SJCRH30 (cell line): ENCODE measurements at regions not wholly inside any gene's neighbourhood (a gene's known extent, or its start where the extent isn't known, plus 50 kb on each side); places are given as distances from the start of the nearest gene placed in this dataset.
"Not testable (repeated sequence)": the region's sequence is repeated elsewhere in the genome, so short reads cannot be mapped to it uniquely, and the experiment has no call there.

Experiments used
- DNase-seq, 2 experiments: peaks; one replicate each; pipeline ENCODE4 v3.0.0-alpha.2; 2015 to 2020
- H3K27ac ChIP-seq: fragments of 250-450 bp; sonication (Bioruptor Pico); 2 replicates; pipeline ENCODE4 v1.5.1; 2020; ENCODE audit warnings: mild to moderate bottlenecking, moderate library complexity
- H3K27me3 ChIP-seq: fragments of 250-450 bp; sonication (Bioruptor Pico); 2 replicates; pipeline ENCODE4 v1.5.1; 2020; ENCODE audit warnings: mild to moderate bottlenecking, moderate library complexity
- H3K36me3 ChIP-seq: fragments of 250-450 bp; sonication (Bioruptor Pico); 2 replicates; pipeline ENCODE4 v1.5.1; 2020; ENCODE audit warnings: mild to moderate bottlenecking, moderate library complexity
- H3K4me1 ChIP-seq: fragments of 250-450 bp; sonication (Bioruptor Pico); 2 replicates; pipeline ENCODE4 v1.5.1; 2020; ENCODE audit warnings: mild to moderate bottlenecking, moderate library complexity
- H3K4me3 ChIP-seq: fragments of 250-450 bp; sonication (Bioruptor Pico); 2 replicates; pipeline ENCODE4 v1.5.1; 2020; ENCODE audit warnings: mild to moderate bottlenecking, moderate library complexity
- H3K9me3 ChIP-seq: fragments of 250-450 bp; sonication (Bioruptor Pico); replicated peaks from 2 replicates; pipeline ENCODE4 v1.5.1; 2020; ENCODE audit warnings: mild to moderate bottlenecking, moderate library complexity

DNA sequence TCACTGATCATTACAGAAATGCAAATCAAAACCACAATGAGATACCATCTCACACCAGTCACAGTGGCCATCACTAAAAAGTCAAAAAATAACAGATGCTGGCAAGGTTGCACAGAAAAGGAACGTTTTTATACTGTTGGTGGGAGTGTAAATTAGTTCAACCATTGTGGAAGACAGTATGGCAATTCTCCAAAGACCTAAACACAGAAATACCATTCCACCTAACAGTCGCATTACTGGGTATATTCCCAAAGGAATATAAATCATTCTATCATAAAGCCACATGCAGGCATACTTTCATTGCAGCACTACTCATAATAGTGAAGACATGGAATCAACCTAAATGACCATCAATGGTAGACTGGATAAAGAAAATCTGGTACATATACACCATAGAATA, 83.2 kb upstream of the ARID5B start:
- H3K27ac ChIP-seq, H3K4me1 ChIP-seq, H3K9me3 ChIP-seq, H3K4me3 ChIP-seq, H3K36me3 ChIP-seq, DNase-seq, H3K27me3 ChIP-seq: not testable (repeated sequence)

DNA sequence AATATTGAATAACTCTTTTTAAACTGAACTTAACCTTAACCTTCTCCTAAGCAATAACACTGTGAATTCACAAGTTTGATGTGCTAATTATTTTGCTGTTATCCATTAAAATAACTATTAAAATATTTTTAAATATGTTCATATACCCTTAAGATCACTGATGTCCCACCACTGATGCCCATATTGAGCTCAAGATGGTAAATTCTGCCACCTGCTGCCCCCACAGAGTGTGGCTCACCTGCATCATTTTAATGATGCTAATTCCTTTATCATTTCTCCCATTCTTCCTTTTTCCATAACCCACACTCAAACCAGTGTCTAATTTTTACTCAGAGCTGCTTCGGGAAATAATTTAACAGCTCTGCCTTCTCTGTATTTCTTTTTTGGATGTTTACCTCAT, 82.3 kb upstream of the ARID5B start:
- Histone ChIP-seq H3K9me3 (no peaks in the 10 kb centered on the region), H3K27ac (no peak overlapping the region), H3K4me3 (no peak overlapping the region), H3K27me3 (no peaks in the 10 kb centered on the region), H3K36me3 (no peaks in the 10 kb centered on the region), H3K4me1 (peaks cover 5% of the 10 kb centered on the region; the same call in 1 of the 2 replicates)
- no peak for DNase-seq

DNA sequence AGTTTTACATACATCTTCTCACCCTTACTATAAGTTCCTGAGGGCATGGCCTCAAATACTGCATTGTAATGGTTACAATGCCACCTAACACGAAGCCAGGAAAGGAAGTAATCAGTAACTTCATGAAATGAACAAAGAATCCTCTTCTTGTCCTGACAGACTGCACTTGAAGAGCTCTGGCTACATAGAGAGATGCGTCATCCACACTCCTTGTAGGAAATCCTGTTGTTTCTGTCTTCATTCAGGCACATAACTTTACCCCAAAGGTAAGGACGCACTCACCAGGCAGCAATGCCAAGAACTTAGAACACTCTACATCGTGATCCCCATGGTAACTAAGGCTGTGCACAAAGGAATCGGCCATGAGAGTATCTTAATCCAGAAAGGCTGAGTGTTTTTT, 80.3 kb upstream of the ARID5B start:
- no peaks in the 10 kb centered on the region for H3K27me3 ChIP-seq
- DNase-seq: no peak
- H3K9me3 ChIP-seq: no peaks in the 10 kb centered on the region
- no peak overlapping the region for H3K4me3 ChIP-seq
- H3K27ac ChIP-seq: no peak overlapping the region
- H3K36me3 ChIP-seq: no peaks in the 10 kb centered on the region
- peaks cover 5% of the 10 kb centered on the region; the same call in 1 of the 2 replicates for H3K4me1 ChIP-seq

DNA sequence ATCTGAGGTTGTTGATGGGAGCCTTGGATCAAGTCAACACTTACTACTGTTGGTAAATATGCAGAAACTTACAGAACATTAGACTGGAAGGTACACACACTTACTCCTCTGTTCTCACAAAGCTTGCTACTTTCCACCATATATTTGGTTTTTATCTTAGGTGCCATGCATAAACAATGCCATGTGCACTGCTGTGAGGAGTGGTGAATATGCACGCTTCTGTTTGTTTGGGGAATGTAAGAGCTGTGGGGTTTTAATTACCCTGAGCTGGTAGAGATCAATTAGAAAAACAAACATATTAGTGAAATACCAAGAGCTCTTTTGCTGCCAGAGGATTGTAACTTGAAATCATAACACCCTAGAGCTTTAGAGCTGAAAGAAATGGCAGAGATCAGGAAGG, 79.8 kb upstream of the ARID5B start:
- Histone ChIP-seq H3K4me3 (no peak overlapping the region), H3K4me1 (peaks cover 5% of the 10 kb centered on the region; the same call in 1 of the 2 replicates), H3K9me3 (no peaks in the 10 kb centered on the region), H3K27me3 (no peaks in the 10 kb centered on the region), H3K36me3 (no peaks in the 10 kb centered on the region), H3K27ac (no peak overlapping the region)
- no peak for DNase-seq

DNA sequence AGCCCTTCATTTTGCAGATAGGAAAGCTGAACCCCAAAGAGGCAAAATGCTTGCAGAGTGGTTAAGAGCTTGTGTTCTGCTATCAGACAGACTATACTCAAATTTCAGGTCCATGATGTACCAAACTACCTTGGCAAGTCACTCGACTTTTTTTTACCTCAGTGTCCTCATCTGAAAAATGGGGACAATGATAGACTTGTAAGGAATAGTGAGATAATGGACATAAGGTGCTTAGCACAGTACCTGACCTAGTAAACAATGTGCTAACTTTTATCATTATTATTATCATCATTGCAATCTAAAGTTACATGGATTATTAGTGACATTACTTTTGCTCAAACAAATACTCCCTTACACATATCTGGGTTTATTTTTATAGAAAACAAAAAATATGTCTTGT, 79.4 kb upstream of the ARID5B start:
- Histone ChIP-seq H3K4me1 (peaks cover 5% of the 10 kb centered on the region; the same call in 1 of the 2 replicates), H3K4me3 (no peak overlapping the region), H3K9me3 (no peaks in the 10 kb centered on the region), H3K27me3 (no peaks in the 10 kb centered on the region), H3K36me3 (no peaks in the 10 kb centered on the region), H3K27ac (no peak overlapping the region)
- no peak for DNase-seq

- DNase-seq: no peak
- H3K9me3 ChIP-seq: no peaks in the 10 kb centered on the region
These were observed 78.7 kb upstream of the ARID5B start for GRCh38 chr10:61822781-61823230.

DNA sequence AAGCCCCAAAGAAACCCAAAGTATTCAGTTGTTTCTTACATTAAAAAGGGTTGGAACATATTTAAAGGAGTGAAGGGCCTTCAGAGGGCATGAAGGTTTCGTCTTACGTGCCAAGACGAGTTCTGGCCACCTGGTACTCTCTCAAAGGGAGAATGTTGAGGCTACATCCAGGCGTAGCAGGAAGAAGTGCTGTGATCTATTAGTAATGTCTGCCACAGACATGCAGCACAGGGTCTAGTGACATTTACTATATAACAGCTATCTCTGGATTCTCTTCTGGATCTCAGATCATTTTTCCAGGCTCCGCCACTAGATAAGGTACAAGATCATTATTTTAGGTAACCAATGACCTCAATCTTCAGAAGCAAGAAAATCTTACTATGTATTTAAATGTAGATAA, 76.5 kb upstream of the ARID5B start:
- H3K4me3 ChIP-seq: no peak overlapping the region
- no peaks in the 10 kb centered on the region for H3K9me3 ChIP-seq
- no peaks in the 10 kb centered on the region for H3K36me3 ChIP-seq
- peak in 1 of 2 experiments; percentile 14 for DNase-seq
- H3K27ac ChIP-seq: no peak overlapping the region
- no peaks in the 10 kb centered on the region for H3K27me3 ChIP-seq
- H3K4me1 ChIP-seq: no peaks in the 10 kb centered on the region

More at GRCh38 chr10:61822781-61823230, 78.7 kb upstream of the ARID5B start:
- Histone ChIP-seq H3K36me3 (no peaks in the 10 kb centered on the region), H3K4me1 (peaks cover 5% of the 10 kb centered on the region; the same call in 1 of the 2 replicates), H3K4me3 (no peak overlapping the region), H3K27me3 (no peaks in the 10 kb centered on the region), H3K27ac (no peak overlapping the region)

- Histone ChIP-seq H3K27me3 (no peaks in the 10 kb centered on the region), H3K27ac (no peak overlapping the region), H3K9me3 (no peaks in the 10 kb centered on the region), H3K4me3 (no peak overlapping the region), H3K4me1 (no peaks in the 10 kb centered on the region), H3K36me3 (no peaks in the 10 kb centered on the region)
- DNase-seq: no peak
These were observed 75.9 kb upstream of the ARID5B start for GRCh38 chr10:61825628-61826027.

DNA sequence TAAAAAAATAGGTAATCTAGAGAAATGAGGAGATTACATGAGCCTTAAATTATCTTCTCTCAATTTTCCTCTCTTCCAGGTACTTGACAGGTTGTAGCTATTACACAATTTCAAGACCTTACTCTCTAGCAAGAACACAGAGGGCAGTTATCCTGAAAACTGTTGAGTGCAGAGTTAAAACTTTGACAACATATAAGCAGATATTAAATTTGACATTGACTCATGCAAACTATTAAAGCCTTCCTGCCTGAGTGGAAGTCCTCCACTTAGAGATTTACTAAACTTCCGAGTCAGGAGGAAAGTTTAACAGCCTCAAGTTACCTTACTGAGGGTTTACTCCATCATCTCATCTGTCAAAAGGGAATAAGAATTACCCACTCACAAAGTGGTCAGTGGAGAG, 73.5 kb upstream of the ARID5B start:
- H3K27me3 ChIP-seq: no peaks in the 10 kb centered on the region

DNA sequence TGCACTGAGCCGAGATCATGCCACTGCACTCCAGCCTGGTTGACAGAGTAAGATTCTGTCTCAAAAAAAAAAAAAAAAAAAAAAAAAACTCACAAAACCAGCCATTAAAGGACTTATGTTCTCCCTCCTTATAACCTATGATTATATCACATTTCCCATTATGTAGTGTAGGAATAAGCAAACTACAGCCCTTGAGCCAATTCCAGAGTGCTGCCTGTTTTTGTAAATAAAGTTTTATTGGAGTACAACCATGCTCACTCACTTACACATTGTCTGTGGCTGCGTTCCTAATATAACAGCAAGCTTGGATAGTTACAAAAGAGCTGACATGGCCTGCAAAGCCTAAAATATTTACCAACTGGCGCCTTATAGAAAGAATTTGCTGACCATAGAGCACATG, 72.7 kb upstream of the ARID5B start:
- no peak for DNase-seq
- Histone ChIP-seq H3K9me3 (no peaks in the 10 kb centered on the region), H3K36me3 (no peaks in the 10 kb centered on the region), H3K4me3 (no peak overlapping the region), H3K4me1 (no peaks in the 10 kb centered on the region), H3K27me3 (no peaks in the 10 kb centered on the region), H3K27ac (no peak overlapping the region)

More for the DNA sequence above, 73.5 kb upstream of the ARID5B start:
- DNase-seq: no peak
- no peak overlapping the region for H3K4me3 ChIP-seq
- H3K9me3 ChIP-seq: no peaks in the 10 kb centered on the region
- no peaks in the 10 kb centered on the region for H3K36me3 ChIP-seq
- no peak overlapping the region for H3K27ac ChIP-seq
- H3K4me1 ChIP-seq: no peaks in the 10 kb centered on the region

DNA sequence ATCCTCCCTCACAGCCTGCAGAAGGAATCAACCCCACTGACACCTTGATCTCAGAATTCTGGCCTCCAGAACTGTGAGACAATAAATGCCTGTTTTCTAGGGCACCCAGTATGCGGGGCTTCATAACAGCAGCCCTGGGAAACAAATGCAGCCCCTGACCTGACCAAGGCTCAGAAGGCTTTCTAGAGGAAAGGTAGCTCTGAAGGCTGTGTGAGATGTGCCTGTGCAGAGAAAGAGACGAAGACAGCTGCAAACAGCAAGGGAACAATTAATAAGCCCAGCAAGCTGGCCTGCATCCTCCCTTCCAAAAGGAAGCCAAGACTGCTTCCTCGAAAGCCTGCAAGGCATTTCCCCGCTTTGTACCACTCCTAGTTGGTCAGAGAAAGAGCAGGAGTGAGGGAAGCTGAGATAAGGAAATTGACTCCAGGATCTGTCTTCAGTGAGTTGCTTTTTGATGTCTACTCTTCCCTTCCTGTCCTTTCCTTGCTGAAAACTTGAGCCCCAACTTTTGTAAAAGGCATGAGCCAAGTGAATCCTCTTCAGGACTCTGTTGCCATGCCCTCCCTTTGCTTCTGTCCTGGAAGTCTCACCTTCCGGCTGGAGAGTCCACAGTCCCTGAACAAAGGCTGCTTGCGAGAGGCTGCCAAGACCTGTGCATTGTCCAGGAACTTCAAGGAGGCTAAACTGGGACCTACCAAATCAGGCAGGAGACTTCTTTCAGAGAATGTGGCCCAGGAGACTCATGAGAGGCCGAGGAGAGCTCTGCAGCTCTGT, 71.2 kb upstream of the ARID5B start:
- no peaks in the 10 kb centered on the region for H3K27me3 ChIP-seq
- peaks cover 3% of the 10 kb centered on the region for H3K4me1 ChIP-seq
- no peak overlapping the region for H3K27ac ChIP-seq
- no peaks in the 10 kb centered on the region for H3K9me3 ChIP-seq
- no peaks in the 10 kb centered on the region for H3K36me3 ChIP-seq
- H3K4me3 ChIP-seq: no peak overlapping the region
- DNase-seq: no peak

DNA sequence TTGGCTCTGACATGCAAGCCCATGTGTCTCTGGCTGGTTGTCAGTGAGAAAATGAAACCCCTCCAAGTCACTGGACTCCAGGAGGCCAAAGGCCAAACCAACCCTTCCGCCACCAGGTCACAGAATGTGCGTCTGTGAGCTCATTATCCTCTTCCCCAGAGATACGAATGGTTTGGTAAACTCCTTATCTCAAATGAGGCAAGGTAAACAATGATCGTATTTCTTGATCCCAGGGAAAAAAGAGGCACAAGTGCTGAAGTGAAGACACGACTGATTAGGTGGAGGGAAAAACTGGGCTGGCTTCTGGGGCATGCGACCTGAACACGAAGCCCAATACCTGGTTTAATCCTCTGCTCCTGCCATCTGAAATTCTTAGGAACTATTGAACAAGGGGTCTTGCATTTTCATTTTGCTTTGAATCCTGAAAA, 70.6 kb upstream of the ARID5B start:
- H3K27me3 ChIP-seq: no peaks in the 10 kb centered on the region
- peaks cover 8% of the 10 kb centered on the region for H3K4me1 ChIP-seq
- H3K36me3 ChIP-seq: no peaks in the 10 kb centered on the region
- no peak overlapping the region for H3K27ac ChIP-seq
- DNase-seq: no peak
- H3K4me3 ChIP-seq: no peak overlapping the region
- no peaks in the 10 kb centered on the region for H3K9me3 ChIP-seq

DNA sequence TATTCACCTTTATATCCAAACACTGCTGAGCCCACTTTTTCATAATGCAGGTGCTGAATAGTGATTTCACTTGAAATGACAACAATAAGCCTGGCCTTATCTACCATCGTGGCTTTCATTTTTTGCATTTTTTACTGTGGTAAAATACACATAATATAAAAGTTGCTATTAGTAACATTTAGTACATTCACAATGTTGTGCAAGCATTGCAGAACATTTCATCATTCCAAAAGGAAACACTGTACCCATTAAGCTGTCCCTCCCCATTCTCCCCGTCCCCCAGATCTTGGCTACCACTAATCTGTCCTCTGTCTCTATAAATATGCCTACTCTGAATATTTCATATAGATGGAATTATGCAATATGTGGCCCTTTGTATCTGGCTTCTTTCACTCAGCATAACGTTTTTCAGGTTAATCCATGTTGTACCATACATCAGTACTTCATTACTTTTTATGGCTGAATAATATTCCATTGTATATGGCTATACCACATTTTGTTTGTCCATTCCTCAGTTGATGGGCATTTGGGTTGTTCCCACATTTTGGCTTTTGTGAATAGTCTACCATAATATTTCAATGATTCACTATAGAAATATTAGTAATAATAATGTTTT, 68.5 kb upstream of the ARID5B start:
- no peaks in the 10 kb centered on the region for H3K9me3 ChIP-seq
- no peaks in the 10 kb centered on the region for H3K36me3 ChIP-seq
- no peak overlapping the region for H3K4me3 ChIP-seq
- peaks cover 14% of the 10 kb centered on the region for H3K4me1 ChIP-seq
- no peak for DNase-seq
- H3K27ac ChIP-seq: no peak overlapping the region
- H3K27me3 ChIP-seq: no peaks in the 10 kb centered on the region

DNA sequence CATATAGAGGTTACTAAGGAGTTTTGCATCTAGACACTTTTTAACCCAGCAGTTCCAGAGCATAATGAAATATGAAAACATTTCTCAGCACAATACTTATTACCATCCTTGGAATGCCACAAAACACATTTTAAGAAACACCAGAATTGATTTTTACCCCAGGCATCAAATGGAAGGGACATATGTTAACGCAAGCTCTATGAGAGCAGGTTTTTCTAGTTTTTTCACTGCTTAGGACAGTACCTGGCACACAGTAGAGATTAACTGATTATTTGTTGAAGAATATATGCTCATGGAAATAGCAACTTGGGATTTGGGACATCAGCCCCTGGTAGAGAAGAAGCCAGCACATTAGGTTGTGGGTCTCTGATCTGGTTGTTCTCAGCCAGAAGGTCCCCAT, 67.0 kb upstream of the ARID5B start:
- Histone ChIP-seq H3K27ac (peak overlapping the region; percentile 94; the same call in 1 of the 2 replicates), H3K27me3 (no peaks in the 10 kb centered on the region), H3K4me1 (peaks cover 14% of the 10 kb centered on the region), H3K9me3 (no peaks in the 10 kb centered on the region), H3K4me3 (no peak overlapping the region), H3K36me3 (no peaks in the 10 kb centered on the region)
- DNase-seq: no peak

- no peaks in the 10 kb centered on the region for H3K36me3 ChIP-seq
- no peaks in the 10 kb centered on the region for H3K9me3 ChIP-seq
- peak; percentile 26 to 64 for DNase-seq
- H3K4me3 ChIP-seq: peak overlapping the region; percentile 20
- no peaks in the 10 kb centered on the region for H3K27me3 ChIP-seq
- peak overlapping the region; percentile 94 for H3K27ac ChIP-seq
- H3K4me1 ChIP-seq: peaks cover 14% of the 10 kb centered on the region
These were observed 66.2 kb upstream of the ARID5B start for GRCh38 chr10:61835069-61835945.
